NCI-H2081 (cell line): ENCODE measurements at regions not wholly inside any gene's neighbourhood (a gene's known extent, or its start where the extent isn't known, plus 50 kb on each side); places are given as distances from the start of the nearest gene placed in this dataset.

Experiments
- DNase-seq, 2 experiments: peaks; one replicate each; lab custom pipeline; 2025; lab: John Stamatoyannopoulos, UW

DNA sequence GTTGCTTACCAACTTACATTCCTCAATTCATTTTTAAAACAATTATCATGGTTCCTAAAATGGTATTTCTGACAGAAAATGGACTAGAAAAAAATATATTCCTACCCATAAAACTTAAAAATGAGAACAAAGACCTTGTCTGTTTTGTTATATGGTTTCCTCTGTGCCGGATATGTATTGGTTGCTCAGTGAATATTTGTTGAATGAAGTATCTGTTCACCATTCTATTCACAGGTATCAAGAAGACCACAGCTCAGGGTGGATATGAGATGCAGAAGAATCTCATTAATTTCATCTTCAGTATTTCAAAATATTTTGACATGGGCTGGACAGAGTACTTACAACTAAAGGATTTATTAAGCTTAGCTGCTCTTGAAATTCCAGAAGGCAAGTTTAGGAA, 58.1 kb downstream of the TUSC7 start:
- no peak for DNase-seq

- peak; percentile 78 to 86 for DNase-seq
These were observed 61.4 kb downstream of the TUSC7 start for GRCh38 chr3:116770815-116771450.

- DNase-seq, result no peak
These were observed 67.6 kb downstream of the TUSC7 start for GRCh38 chr3:116776880-116777785.

DNA sequence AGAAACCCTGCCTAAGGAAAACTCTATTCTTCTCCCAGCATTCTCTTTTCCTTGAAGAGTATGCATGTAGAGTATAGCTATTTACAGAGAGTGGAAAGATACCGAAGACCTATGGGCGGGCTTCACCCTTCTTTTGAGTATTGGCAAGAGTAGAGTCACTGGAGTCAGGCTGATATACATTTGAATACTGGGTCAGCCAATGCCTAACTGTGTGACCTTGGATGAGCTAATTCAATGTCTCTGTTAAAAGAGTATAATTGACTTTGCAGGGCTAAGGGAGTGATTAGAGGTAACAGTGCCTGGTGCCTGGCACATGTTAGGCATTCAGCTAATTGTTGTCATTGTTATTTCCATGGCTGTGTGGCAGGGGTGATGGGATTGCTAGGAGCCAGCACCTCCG, 75.6 kb downstream of the TUSC7 start:
- no peak for DNase-seq

- DNase-seq, result no peak
These were observed 93.1 kb downstream of the TUSC7 start for GRCh38 chr3:116802651-116803050.

DNA sequence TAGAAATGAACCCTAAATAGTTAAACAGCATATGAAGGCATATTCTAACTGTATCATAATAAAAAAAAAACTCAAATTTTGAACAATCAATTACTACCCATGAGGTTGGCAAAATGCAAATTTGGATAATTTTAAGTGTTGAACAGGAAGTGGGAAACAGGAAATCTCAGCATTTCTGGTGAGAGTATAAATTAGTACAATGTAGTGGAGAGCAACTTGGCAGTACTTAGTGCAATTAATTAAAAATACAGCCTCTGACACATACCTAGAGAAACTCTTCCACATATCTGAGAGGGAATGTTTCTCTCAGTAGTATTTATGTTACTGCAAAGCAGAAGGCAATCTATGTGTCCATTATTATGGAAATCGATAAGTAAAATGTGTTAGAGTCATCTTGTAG, 96.8 kb downstream of the TUSC7 start:
- no peak for DNase-seq

DNA sequence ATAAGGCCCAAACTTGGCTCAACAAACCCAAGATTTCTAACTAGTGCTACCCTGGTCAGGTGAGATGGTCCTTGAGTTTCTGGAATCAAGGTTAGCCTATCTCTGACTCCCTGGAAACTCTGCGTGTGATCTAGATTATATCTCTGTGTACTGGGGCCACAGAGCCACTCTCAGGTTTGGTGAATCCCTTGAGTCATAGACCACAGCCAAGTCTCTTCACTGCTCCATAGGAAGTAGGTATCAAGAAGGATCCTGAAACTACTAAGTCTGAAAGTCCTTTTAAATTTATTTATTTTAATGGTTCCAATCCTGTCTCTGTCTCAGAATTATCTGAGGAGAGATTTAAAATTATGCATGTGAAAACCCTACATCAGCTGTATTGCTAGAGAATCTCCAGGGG, 99.1 kb downstream of the TUSC7 start:
- DNase-seq, result no peak

DNA sequence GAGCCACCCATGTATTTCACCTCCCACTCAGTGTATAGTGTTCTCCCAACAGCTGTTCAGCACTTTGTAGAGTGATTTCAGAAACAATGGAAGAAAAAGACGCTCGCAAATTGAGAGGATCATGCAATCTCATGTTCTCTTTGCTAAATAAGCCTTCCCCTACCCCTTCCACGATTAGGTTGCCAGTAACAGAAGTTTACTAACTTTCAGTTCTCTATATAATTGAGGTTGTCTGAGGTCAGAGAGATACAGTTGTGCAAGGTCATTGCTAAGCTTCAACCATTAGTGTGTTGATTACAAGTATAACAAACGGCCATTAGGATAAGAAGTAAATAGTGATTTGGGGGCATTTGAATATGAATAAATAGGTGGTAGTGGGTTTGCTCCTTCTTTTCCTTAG, 99.6 kb downstream of the TUSC7 start:
- no peak for DNase-seq

DNA sequence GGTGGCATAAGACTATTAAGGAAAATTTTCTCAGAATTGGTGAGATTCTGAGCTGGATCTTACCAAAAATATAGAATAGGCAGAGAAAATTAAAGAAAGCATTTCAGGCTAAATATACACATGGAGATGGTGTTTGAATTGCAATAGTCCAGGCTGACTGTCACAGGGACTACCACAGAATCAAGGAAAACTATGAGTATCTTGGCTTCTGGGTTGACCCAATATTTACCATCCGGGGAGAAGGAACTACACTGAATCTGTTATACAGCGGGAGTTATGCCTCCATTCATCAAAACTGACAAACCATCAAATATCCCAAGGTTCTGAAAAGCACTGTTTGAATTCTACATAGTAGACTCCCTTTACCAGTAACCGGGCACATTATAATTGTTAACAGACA, 102.2 kb downstream of the TUSC7 start:
- no peak for DNase-seq

GRCh38 chr3:116812949-116813348, 103.4 kb downstream of the TUSC7 start:
- DNase-seq, result no peak

DNA sequence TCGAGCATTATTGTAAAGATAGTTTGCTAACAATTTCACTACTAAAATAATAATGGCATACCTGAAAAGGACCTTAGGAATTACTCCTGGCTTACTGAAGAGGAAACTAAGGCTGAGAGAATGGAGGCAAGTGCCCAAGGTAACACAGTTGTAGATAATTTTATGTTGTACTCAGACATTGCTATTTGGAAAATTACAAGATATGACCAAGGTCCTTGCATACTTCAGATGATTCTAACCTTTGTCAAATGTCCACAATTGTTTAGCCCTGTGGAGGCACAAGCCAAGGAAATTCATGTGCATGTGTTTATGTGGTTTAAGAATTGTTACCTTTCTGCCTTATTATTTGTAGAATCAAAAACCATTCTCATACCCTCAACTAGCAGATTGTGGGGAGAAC, 105.7 kb downstream of the TUSC7 start:
- DNase-seq, result no peak

DNA sequence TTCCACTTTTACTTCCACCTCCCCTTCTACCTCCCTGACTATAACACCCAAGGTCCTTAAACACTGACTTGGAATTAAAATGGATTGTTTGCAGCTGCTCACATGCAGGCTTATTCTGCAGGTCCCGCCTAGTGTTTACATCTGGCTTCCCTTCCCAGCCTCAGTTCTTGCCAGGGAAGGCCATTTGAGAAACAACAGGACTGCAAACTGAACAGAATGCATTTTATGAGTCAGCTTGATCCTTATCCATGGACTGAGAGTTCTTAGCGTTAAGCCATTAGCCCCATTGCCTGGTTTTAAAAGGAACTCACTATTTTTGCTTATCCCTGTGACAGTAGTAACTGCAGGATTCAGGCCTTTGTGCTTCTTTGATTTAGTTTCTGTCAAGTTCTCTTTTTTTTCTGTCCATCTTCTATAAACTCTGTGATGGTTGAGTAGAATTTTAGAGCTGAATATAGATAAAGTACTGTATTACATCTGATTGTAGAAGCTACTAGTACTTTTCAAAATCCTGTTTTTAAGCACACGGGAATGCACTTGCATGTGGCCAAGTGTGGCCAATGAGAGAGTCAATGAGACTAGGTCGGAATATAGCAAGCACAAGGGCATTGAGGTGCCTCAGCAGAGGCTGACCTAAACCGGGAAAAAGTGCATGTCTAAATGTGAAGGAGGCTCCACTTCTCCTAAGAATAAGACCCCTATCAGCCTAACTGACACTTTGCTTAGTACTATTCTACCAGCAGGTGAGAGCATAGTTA, 106.4 kb downstream of the TUSC7 start:
- DNase-seq, result peak; percentile 4 to 5

DNA sequence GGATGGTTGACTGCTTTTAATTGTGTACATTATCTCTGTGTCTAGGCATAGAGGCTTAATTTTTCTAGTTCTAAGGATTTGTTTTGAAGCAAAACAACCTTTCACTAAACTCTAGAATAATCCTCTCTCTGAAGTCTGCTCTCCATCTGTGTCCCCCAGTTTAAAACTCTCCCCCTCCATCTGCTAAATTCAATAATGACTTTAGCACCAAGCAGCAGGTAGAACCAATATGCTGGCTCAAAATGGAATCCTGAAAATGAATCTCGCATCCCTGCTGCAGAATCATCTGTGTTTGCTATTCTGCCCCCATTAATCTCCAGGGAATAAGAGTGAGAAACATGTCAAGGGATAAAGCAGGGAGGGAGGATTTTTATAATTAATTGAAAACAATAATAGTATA, 111.8 kb downstream of the TUSC7 start:
- no peak for DNase-seq

- no peak for DNase-seq
These were observed 114.6 kb downstream of the TUSC7 start for GRCh38 chr3:116824208-116824607.

GRCh38 chr3:116833202-116833601, 123.6 kb downstream of the TUSC7 start:
- DNase-seq, result no peak

- no peak for DNase-seq
These were observed 125.2 kb downstream of the TUSC7 start for GRCh38 chr3:116834816-116835215.

DNA sequence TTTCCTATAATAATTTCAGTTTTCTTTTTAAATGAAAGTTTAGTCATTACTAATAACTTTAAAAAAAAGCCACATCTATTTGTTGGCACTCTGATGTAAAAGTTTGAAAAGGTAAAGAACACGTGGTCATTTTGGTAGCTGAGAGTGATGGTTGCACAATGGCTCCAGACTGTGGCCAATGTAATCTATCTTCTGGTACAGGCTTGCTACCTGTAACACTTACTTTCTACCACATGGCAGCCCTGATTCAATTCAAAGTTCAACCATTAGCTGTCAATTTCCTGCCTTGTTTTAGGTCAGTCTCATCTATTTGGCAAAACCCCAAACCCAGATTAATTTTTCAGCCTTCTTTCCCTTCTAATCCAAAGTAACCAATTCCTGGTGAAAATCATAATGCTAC, 126.1 kb downstream of the TUSC7 start:
- DNase-seq, result no peak

DNA sequence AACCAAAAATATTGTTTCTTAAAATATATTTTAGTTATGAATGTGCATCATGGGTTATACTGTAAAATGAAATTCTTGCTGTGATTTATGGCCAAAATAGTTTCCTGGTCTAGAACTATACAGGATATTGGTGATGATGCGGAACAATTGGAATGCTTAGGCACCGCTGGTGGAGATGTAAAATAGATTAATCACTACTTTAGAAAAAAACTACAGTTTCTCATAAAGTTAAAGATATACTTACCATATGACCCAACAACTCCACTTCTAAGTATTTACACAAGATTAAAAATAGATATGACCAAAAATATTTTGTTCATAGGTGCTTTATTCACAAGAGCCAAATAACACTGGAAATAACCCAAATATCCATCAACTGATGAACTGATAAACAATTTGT, 126.7 kb downstream of the TUSC7 start:
- DNase-seq, result no peak

GRCh38 chr3:116837483-116837882, 127.9 kb downstream of the TUSC7 start:
- DNase-seq, result no peak

DNA sequence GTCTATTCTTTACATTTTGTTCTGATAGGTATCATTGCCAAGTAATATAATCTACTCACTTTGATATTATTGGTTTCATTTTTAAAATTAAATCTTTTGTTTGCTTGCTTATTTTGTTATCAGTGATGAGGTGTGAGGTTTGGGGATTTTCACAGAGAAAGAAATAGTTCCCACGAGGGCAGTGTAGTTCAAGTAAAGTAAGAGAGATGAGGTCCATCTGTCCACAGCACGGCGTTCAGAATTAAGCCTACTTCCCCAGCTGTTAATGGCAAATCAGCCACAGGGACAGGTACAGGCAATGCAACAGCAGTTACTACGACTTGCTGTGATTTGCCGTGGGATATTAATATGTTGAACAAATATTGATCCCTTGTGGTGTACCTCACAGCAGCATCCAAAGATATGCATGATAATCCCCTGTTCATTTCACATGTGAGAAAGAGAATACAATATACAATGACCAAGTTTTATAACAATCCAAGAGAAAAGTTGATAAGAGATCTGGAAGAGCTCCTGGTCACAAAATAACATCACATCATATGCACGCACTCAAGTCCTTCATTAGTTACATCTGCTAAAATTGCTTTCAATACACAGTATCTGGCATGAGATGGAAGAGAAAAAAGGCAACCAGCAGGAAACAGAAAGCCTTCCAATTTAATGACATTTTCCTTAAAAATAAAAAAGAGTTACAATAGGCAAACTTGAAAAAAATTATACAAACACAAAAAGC, 131.6 kb downstream of the TUSC7 start:
- no peak for DNase-seq

DNA sequence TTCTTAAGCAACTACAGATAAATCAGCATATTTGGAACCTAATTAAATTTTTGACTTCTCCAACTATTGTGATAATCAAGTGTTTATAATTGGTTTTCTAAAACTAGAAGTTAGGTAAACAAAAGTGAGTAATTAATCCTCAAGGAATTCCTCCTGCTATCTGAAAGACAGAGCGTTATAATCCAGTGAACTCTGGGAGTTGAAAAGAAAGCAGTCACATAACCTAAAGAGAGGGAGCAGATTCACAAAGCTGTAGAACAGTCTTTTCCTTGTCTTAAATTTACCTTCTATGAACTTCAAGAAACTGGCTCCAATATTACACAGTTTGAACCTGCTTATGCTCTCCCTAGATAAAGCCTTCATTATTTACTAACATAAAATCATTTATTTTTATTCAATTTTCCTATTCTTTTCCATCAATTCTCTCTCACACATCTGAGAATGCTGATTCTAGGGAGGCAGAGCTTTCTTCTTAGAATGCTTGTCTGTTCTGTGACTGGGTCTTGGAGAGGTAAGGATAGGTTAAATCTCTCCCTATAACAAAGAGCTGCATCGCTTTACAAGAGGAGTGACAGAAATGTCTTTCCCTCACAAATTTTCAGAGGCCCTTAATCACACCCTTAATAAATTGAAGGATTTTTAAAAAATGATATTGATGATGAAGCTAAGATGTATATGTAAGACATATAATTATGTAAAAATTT, 132.8 kb downstream of the TUSC7 start:
- no peak for DNase-seq
